NOMO-1 treated with DMSO at 0.1 percent for 48 hours (cell line): ENCODE measurements at regions not wholly inside any gene's neighbourhood (a gene's known extent, or its start where the extent isn't known, plus 50 kb on each side); places are given as distances from the start of the nearest gene placed in this dataset.

Source experiments
- DNase-seq: peaks from one replicate; lab custom pipeline; 2025; ENCODE audit not compliant: unreplicated experiment; lab: John Stamatoyannopoulos, UW

GRCh38 chr12:125738211-125738610 lies 673.0 kb downstream of the AACS start:
- no peak for DNase-seq

- no peak for DNase-seq
Observed at GRCh38 chr12:125742413-125742812, 677.2 kb downstream of the AACS start.

DNA sequence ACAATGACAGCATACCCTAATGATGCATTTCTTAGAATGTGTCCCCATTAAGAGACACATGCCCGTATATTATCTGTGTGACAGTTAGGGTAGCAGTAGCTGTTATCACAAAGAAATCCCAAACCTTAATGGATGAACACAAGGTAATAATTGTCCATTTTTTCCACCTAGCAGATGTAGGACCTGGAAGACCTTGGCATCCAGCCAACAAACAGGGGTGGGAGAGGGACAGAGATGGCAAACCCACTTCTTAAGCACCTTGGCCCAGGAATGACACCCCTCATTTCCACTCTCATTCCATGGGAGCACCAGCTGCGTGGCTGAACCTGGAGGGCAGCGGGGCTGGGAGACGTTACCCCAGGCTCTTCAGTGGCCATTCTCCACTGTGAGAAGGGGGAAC lies 679.0 kb downstream of the AACS start:
- no peak for DNase-seq

DNA sequence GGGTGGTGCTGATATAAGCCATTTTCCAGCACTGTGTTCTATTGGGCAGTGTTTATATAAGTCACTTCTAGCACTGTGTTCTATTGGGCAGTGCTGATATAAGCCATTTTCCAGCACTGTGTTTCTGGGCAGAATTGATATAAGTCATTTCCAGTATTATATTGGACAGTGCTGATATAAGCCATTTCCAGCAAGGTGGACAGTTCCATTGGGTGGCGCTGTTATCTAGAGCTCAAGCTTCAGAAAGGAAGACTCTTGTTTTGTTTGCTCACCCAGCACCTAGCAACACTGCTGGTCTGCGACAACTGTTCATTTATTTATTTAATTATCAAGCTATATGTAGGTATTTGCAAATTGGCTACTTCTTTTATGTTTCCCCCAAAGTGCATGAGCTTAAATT lies 690.3 kb downstream of the AACS start:
- DNase-seq: no peak

DNA sequence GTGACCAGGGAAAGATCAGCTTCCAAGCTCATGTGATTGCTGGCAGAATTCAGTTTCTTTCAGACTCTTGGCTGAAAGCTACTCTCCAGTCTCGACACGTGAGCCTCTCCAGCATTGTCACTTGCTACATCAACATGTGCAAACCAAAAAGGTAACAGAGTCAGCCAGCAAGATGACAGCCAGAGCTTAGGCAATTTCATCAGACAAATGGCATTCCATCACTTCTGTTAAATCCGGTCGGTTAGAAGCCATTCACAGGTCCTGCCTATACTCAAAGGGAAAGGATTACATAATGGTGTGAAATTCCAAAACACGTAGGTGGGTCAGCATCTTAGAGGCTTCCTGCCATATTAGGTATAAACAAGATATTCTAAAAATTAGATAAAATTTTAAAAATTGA lies 700.9 kb downstream of the AACS start:
- no peak for DNase-seq

DNA sequence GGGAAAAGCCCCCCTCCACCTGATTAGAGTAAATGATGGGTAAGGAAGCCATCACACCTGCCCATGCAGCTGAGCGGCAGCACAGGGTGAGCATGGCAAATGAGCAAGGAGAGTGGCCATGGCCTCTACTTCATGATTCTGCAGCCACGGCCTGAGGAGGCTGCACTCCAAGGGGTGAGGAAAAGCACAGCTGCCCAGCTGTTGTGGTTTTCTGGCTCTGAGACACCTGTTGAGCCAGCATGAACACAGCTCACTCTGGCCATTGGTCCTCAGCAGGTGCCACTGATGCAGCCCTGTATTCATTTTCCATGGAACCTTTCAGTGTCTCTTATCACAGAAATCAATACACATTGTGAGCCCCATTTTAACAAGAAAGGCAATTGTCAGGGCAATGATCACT lies 707.2 kb downstream of the AACS start:
- DNase-seq: no peak

DNA sequence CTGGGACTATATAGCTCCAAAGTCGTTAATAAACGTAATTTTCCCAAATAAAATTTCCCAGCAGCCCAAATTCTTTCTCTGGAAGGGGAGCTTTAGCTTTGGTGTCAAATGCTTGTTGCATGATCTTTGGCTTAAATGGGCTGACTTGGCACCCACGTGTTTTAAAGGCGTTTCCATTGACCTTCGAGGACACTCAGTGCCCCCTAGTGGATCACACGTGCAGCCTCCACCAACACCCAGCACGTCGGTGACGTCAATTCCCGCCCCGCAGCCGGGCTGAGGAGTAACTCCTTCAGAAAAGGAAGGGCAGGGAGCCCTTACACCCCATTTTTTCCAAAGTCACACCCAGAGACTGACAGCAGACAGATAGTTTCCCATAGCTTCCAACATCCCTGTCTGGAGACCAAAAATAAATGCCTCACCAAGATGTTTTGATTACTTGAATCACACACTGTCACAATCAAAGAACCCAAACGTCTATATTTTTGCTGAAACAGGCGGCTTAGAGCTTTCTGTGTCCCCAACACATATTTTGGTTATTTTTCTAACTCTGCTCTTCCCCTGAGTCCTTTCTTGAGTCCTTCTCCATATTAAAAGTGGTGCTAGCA lies 707.9 kb downstream of the AACS start:
- DNase-seq: peak; percentile 23

- no peak for DNase-seq
Observed at GRCh38 chr12:125775507-125775906, 710.3 kb downstream of the AACS start.

DNA sequence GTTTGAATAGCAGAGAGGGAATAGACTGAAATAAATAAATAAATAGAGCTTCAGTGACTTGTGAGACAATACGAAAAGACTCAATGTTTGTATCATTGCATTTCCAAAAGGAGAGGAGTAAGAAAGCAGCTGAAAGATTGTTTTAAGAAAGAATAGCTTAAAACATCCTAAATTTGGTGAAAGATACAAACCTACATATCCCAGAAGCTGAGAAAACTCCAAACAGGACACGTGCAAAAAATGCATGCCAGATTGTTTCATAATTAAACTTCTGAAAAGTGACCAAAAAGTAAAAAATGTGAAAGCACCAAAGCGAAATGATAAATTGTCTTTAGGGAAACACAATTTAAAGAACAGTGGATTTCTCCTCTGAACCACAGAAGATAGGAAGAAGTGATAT lies 711.0 kb downstream of the AACS start:
- no peak for DNase-seq

GRCh38 chr12:125786143-125786542 lies 720.9 kb downstream of the AACS start:
- DNase-seq: no peak

DNA sequence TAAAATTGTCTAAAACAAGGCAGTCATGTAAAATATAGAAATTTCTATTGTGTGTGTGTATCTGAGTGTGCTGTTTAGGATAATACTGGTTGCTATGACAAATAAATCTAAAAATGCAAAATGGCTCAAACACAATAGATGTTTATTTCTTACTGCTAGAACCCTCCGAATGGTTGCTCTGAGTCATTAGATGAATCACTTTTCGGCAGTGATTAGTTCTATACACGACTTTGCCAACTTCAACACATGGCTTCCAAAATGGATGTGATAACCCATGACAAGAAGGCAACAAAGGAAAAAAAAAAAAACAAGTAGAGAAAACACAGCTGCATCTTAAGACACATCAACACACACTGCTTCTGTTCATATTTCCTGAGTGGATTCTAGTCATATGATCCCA lies 729.2 kb downstream of the AACS start:
- no peak for DNase-seq

DNA sequence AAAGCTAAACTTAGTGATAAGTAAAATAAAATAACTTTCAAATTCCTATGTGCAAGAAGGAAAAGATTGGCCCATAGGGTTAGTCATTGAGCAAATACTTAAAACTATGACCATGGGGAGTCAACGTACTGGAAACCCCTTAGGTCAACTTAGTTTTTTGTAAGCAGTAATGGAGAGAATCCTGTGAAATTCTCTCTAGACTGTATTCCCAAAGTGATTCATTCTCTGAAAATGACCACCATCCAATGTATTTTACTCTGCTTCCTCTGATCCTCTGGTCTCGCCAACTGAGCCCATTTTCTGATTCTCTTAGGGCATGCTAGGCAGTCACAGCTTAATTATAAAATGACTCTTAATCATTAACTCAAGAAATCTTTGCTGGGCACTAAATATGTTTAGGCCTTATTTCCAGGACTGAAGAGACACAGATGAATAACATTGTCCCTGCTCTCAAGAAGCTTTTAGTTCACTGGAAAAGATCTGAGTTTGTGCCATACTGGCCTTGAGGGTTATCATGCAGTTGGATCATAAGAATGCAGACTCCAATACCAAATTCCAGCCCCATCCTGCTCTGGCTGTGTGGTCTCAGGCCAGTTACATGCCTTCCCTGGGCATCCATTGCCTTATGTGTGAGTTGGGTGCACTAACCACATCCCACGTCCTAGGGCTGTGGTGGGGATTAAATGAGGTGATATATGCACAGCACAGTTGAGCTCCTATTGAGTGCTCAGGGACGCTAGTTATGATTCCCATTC lies 732.4 kb downstream of the AACS start:
- DNase-seq: no peak

DNA sequence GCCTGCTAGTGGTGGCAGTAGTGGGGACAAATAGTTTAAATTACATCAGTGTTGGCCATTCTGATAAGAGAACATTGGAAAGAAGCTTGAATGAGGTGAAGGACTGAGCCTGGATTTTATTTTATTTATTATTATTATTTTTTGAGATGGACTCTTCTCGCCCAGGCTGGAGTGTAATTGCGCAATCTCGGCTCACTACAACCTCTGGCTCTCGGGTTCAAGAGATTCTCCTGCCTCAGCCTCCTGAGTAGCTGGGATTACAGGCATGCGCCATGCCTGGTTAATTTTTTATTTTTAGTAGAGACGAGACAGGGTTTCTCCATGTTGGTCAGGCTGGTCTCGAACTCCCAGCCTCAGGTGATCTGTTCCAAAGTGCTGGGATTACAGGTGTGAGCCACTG lies 739.4 kb downstream of the AACS start:
- DNase-seq: no peak

DNA sequence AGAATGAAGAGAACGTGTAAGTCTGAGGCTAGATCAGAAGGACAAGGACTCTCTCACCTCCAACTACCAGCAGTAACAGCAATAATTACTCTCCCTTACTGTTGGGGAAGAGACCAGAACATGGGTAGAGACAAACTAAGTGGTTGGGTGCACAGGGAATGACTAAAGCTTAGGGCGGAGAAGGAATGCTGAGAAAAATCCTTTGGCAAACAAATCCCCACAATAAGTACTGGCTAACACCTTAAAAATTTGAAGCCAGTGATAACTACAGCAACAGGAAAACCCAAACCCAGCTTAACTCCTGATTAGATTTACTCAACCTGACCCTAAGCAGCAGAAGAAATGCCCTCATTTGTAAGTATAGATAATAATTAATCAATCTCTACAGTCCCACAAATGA lies 759.0 kb downstream of the AACS start:
- DNase-seq: no peak

- no peak for DNase-seq
Observed at GRCh38 chr12:125835852-125836251, 770.6 kb downstream of the AACS start.

DNA sequence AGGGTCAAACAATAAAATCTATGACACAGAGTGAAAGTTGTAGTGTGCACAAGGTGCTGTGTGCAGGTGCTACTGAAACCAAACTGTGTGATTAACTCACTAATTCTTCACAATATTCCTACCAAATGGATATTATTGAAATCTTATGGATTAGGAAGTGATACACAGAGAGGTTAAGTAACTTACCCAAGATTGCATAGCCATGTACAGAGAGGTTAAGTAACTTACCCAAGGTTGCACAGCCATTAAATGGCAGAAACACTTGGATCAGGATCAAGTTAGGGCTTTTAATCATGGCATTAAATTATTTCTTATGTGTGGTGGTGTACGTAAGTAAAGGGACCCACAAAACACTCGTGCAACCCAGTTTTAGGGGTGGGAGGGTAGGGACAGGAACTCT lies 771.4 kb downstream of the AACS start:
- DNase-seq: no peak

DNA sequence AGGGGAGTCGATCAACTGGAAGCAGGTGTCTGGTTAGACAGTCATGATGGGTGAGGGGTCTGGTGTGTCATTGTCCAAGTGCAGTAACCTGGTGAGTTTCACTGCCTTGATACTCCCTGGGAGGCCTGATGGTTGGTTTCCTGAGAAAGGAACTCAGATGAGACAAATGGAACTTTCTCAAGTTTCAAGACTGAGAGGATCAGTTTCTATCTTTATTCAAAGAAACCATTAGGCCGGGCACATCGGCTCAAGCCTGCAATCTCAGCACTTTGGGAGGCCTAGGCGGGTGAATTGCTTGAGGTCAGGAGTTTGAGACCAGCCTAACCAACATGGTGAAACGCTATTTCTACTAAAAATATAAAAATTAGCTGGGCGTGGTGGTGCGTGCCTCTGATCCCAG lies 776.1 kb downstream of the AACS start:
- no peak for DNase-seq

GRCh38 chr12:125852116-125852515 lies 786.9 kb downstream of the AACS start:
- DNase-seq: no peak

DNA sequence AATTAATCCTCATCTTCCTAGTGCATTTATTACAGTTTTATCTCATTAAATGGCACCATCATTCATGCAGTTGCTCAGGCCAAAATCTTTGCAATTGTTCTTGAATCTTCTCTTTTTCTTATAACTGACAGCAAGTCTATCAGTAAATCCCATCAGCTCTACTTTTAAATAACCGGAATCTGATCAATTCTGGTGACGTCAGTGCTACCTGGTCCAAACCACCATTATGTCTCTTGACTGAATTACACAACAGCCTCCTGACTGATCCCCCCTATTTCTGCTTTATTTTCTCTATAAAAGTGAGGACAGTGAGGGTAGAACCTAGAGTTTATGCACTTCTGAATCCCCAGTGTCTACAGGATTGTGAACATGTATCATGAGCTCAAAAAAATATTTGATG lies 787.4 kb downstream of the AACS start:
- DNase-seq: no peak

GRCh38 chr12:125853670-125854069 lies 788.4 kb downstream of the AACS start:
- DNase-seq: no peak

- DNase-seq: no peak
Observed at GRCh38 chr12:125856366-125856765, 791.1 kb downstream of the AACS start.

DNA sequence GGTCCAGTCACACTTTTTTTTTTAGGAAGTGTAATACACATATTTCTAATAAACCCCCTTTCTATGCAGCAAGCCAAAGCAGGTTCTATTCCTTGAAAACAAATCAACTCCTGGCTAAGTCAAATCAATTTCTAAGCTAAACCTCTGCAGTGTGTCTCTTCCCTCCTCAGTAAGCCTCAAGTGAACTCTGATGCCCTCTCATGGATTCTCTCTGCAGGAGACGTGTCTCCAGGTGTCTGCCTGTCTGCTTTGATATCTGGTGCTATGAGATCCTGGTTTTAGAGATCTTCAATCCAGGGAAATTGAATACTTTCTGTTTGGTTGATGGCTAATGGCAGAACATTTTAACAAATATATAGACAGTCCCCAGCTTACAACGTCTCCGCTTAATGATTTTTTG lies 791.7 kb downstream of the AACS start:
- no peak for DNase-seq

- DNase-seq: no peak
Observed at GRCh38 chr12:125860672-125861288, 795.5 kb downstream of the AACS start.
